SK-N-MC (cell line): ENCODE measurements at regions not wholly inside any gene's neighbourhood (a gene's known extent, or its start where the extent isn't known, plus 50 kb on each side); places are given as distances from the start of the nearest gene placed in this dataset.

Source experiments
- EZH2 ChIP-seq: fragments of 200-600 bp; sonication (generic); IDR thresholded peaks from one replicate; pipeline ENCODE4 v1.6.1; 2017; ENCODE audit warnings: antibody characterized with exemption
- FOXP2 ChIP-seq: optimal IDR thresholded peaks from 2 replicates; pipeline ENCODE3; 2011; ENCODE audit warnings: mild to moderate bottlenecking, moderate library complexity; ENCODE audit not compliant: insufficient read depth; ENCODE audit errors: extremely low read length, control extremely low read depth
- POLR2AphosphoS5 ChIP-seq: IDR thresholded peaks from 2 replicates; pipeline ENCODE4 v1.6.1; 2012; ENCODE audit warnings: mild to moderate bottlenecking, low read depth, low read length, borderline replicate concordance

- TF ChIP-seq POLR2AphosphoS5 = no peak
- no peak for TF ChIP-seq EZH2
- no peak for TF ChIP-seq FOXP2
These were observed 487.4 kb downstream of the IRX1 start for GRCh38 chr5:4082966-4083564.
